HG02970 (cell line): ENCODE measurements at regions not wholly inside any gene's neighbourhood (a gene's known extent, or its start where the extent isn't known, plus 50 kb on each side); places are given as distances from the start of the nearest gene placed in this dataset.

Experiments used
- ATAC-seq: cut with Tn5 transposase; IDR thresholded peaks from one replicate; pipeline ENCODE4 v1.9.1; 2021; ENCODE audit warnings: mild to moderate bottlenecking, moderate library complexity, moderate number of reproducible peaks; ENCODE audit not compliant: unreplicated experiment, low FRiP score

GRCh38 chr5:158644301-158644700 is 455.4 kb downstream of the EBF1 start:
- ATAC-seq, result no peak

DNA sequence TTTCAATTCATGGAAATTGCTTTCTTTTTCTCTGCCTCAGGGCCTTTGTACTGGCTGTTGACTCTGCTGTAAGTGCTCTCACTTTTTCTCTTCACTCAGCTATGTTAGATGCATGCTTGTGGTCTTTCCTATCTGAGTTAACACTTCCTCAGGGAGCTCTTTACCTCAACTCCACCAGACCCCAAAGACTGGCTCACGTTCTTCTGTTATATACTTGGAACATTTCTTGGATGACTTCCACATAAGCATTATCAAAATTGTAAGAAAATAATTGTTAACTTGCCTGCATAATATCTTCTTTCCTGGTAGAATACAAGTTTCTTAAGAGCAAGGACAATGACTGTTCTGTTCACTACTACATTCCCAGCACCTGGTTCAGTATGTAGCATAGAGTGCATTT is 455.9 kb downstream of the EBF1 start:
- ATAC-seq, result no peak

GRCh38 chr5:158642879-158643278 is 456.8 kb downstream of the EBF1 start:
- ATAC-seq, result no peak

- ATAC-seq, result no peak
Observed at GRCh38 chr5:158641016-158641415, 458.7 kb downstream of the EBF1 start.

- ATAC-seq, result no peak
Observed at GRCh38 chr5:158640593-158640980, 459.1 kb downstream of the EBF1 start.

DNA sequence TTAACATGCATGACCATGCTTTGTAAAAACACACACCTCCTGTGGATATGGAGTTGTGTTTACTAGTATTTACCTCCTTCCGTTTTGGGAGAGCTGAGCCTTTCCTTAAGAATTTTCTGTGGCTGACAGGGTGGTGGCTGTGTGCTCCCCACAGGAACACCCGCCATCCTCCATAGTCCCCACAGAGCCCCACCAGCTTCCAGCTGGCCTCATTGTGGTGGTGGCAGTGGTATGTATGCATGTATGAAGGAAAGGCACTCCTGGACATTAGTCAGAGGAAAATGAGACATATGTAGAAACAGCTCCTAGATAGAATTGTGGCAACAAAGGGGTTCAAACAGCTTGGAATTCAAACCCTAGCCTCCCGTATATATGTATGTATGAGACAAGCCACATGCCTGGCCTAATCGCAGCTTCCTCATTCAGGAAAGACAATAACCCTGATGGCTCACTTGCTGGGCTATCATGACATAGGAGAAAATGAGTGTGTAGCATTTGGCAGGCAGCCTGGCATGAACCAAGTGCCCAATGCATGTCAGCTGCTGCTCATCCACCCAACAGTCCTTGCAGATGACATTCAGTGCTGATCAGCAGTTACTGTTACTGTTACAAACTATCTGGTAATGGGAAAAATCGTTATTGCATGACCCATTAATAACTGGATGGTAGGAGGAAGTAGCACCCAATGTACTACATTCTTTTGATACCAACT is 459.7 kb downstream of the EBF1 start:
- ATAC-seq, result no peak

DNA sequence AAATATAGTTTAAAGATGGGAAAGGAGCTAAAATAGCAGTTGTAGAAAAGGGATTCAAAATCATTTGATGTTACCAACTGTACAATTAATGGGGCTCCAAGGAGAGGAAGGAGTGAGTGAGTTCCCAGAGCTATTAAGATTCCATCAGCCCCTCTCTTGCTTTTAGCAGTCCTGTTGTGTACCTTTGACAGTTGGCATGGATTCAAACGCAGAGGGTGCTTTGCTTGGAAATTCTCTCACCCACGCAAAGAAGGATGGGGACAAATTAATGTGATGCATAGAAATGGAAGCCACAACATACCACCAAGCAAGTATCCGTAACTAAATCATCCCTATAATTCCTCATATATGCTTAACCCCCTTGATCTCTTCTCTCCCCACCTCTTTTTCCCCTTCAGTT is 461.3 kb downstream of the EBF1 start:
- ATAC-seq, result no peak

DNA sequence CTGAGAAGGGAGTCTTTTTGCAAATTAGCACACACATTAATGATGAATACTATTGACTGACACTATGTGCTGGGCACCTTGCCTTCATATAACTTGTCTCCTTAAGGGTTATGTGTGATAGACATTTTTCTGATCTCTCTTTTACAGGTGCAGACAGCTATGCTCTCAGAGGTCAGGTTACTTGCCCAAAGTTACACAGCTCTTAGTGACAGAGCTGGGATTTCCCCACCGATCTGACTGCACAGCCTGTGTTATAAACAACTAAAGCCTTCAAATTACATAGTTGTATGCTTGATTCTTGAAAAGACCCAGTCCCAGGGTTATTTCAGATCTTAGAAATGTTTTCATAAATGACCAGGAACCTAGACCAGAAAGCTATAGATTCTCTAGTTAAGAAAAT is 462.7 kb downstream of the EBF1 start:
- no peak for ATAC-seq

DNA sequence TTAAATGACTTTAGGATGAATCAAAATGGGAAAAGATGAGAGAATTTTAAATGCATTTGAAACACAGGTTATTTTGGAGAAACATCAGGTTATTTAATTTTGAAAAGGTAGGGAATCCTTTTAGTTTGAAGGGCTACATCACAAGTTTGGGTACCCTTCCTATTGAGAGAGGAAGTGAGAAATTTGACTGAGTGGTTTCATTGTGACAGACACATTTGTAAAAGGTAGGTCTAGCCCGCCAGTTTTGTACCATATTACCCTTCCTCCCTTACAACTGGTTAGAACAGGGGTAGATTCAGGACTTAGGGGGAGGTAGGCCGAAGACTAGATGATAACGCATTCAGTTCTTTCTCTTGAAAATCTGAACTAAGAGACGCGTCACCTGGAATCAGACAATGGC is 464.2 kb downstream of the EBF1 start:
- no peak for ATAC-seq

DNA sequence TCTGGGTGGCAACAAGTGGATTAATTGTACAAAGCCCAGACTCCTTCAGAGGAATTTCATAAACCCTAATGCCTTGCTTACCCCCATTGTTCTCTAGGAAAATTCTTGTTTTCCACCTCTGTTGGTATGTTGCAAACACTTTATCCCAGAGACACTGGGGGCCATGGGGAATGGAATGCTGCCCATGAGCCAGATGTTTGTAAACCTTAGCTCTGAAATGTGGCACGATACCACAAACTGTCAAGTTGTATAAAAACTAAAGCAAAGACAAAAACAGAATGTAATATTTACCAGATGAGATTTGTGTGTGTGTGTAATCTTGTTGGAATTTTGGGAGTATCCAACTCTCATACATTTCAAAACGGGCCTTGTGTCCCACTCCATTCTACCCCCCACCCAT is 465.0 kb downstream of the EBF1 start:
- no peak for ATAC-seq

DNA sequence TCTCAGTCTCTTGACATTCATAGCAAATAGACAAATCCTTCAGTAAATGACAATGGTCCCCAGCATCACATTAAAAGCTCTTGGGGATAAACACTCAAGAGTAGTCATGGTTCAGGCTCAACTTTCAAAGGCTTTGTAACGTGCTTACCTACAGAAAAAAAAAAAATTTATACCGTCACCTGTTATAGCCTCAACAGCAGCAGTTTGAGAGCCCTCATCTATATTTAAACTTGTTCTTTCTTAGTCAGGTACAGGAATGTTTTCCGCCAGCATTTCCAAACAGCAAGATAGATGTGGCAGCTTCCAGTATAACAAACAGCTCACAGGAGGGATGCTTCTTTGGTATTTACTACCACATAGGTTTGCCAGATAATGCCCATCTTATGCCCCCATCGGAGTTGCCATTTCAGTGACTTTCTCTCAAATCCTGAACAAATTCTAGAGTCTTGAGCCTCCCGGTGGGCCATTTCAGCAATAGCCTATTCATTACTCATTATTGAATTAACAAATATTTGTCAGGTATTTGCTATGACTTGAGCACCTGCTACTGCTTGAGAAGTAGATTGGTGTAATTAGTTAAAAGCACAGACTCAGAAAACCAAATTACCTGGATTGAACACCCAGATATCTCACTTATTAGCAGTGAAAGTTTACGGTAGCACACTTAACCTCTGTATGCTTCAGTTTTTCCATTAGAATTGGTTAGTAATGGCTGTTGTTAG is 470.0 kb downstream of the EBF1 start:
- ATAC-seq, result no peak

GRCh38 chr5:158626718-158627117 is 473.0 kb downstream of the EBF1 start:
- no peak for ATAC-seq

DNA sequence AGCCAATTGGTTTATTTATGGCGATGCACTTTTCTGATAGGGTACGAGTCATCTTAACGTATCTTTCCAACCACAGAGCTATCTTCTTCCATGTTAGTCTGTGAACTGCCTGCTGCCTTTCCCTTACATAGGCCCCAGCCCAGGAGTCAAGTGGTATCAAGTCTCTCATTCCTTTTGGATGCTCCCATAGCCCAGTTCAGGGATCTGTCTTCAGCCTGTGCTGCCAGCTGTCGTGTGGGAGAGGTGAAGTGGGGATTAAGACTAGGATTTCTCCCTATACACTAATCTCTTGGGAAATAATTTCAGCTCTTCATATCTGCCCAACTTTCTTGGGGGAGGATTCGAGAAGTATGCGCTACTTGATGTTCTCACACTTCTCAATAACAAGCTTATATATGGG is 475.7 kb downstream of the EBF1 start:
- ATAC-seq, result no peak

DNA sequence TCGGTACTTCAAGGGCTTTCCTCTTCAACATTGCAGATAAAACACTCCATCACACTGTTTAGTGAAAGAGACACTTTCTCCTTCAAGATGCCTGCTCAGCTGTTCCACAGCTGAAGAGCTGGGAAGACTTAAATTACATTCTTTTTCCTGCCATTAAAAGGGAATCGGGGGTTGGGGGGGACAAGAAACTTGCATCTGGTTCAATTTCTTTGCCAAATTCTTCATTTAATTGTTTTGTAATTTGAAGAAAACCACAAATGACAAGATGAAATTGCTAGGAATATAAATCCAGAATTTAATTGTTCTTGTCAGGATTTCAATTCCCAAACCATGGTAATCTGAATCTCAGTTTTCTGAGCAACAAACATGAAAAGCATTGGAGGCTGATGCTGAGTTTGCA is 478.3 kb downstream of the EBF1 start:
- ATAC-seq, result no peak

GRCh38 chr5:158619083-158619788 is 480.5 kb downstream of the EBF1 start:
- no peak for ATAC-seq

GRCh38 chr5:158618256-158618655 is 481.5 kb downstream of the EBF1 start:
- ATAC-seq, result no peak

GRCh38 chr5:158616707-158617106 is 483.0 kb downstream of the EBF1 start:
- ATAC-seq, result no peak

- no peak for ATAC-seq
Observed at GRCh38 chr5:158614951-158615350, 484.8 kb downstream of the EBF1 start.

GRCh38 chr5:158611581-158611980 is 488.1 kb downstream of the EBF1 start:
- ATAC-seq, result no peak

GRCh38 chr5:158610051-158610415 is 489.7 kb downstream of the EBF1 start:
- no peak for ATAC-seq

- no peak for ATAC-seq
Observed at GRCh38 chr5:158609333-158610050, 490.2 kb downstream of the EBF1 start.
